NCI-H146 treated with DMSO at 0.1 percent for 48 hours (cell line): ENCODE measurements at regions not wholly inside any gene's neighbourhood (a gene's known extent, or its start where the extent isn't known, plus 50 kb on each side); places are given as distances from the start of the nearest gene placed in this dataset.
A peak's percentile ranks its signal among the peaks of the same experiment; 100 is the strongest.
"Not testable (repeated sequence)": the region's sequence is repeated elsewhere in the genome, so short reads cannot be mapped to it uniquely, and the experiment has no call there.

Experiments
- DNase-seq: peaks from one replicate; lab custom pipeline; 2025; ENCODE audit not compliant: unreplicated experiment; lab: John Stamatoyannopoulos, UW

DNA sequence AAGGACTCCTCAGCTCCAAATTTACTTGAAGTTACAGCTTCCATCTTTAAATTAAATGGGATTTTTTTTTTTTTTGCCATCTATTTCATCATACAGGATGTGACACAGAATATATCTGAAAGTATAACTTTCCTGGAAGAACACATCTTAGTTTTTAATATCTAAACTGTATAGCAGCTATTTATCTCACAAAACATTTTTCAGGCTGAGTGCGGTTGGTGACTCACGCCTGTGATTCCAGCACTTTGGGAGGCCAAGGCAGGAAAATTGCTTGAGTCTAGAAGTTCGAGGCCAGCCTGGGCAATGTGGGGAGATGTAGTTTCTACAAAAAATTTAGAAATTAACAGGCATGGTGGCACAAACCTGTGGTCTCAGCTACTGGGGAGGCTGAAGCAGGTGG lies 142.3 kb upstream of the KCNJ18 start:
- DNase-seq: not testable (repeated sequence)

DNA sequence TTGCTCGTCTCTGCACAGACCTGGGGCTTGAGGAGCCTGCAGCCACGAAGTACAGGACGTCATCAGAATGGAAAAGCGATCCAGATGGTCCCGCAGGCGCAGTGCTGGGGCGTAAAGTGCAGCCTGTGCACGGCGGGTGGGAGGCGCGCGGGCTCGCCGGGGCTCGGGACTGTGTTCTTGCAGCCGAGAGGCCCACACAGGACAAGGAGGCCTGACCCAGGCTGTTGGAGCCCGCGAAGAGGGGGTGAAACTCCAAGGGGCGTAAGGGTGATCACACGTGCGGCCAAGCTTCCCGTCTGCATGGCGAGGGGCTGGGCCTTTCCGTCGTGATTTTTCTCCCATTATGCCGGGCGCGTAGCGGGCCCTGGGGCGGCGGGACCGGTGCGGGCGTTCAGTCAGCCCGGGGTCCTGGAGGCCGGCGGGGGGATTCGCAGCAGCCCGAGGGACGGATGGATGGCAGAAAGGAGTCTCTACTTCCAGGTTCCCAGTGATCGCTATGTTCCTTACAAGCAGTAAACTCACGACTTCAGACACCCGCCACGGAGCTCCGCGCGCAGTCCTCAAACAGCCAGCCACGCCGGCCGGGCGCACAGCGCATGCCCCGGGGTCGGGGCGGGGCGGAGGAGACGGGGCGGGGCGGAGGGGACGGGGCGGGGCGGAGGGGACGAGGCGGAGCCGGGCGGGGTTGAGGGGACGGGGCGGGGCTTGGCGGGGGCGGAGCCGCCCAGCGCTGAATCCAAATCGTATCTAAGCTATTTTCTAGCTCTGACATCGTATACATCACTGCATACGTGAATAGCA lies 141.0 kb upstream of the KCNJ18 start:
- peak; percentile 77 for DNase-seq

DNA sequence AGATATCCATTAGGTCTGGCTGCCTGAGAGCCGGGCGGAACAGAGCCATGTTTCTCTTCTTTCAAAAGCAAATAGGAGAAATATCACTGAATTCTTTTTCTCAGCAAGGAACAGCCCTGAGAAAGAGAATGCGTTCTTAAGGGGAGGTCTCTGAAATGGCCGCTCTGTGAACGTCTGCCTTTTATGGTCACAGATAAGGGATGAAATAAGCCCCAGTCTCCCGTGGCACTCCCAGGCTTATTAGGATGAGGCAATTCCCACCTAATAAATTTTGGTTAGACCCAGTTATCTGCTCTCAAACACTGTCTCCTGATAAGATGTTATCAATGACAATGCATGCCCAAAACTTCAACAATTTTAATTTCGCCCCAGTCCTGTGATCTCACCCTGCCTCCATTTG lies 133.4 kb upstream of the KCNJ18 start:
- DNase-seq: not testable (repeated sequence)

DNA sequence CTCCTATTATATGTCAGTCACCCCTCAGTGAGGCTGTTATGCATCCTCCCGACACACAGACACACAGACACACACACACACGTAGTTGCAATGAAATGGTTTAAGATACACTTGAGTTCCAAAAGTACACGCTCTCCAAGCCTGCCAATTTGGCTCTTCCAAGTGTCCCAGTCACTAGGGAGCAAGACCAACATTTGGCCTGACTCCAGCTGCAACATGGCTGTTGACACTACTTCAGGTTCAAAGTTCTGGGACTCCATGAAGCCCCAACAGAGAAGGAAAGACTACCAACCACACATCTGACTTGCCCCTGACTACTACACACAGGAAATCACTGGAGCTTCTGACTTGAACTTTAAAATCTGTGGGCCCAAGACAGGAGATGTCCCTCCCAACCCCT lies 128.1 kb upstream of the KCNJ18 start:
- DNase-seq: no peak

DNA sequence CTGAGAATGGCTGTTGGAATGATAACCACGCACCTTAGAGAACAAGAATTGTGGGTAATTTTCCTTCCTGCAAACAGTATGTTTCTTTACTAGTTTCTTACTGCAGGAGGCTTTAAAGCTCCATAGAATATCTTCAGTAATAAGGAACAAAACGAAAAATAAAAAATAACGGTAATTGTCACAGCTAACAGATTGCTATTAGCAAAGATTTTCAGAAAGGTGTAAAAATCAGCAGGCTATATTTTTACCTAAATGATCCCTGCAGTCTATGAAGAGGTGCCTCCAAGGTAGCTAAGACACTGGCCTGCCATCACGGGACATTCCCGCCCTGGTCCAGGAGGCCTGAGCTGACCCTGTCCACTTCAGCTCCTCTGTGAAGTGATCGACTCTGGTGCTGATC lies 127.6 kb upstream of the KCNJ18 start:
- not testable (repeated sequence) for DNase-seq

DNA sequence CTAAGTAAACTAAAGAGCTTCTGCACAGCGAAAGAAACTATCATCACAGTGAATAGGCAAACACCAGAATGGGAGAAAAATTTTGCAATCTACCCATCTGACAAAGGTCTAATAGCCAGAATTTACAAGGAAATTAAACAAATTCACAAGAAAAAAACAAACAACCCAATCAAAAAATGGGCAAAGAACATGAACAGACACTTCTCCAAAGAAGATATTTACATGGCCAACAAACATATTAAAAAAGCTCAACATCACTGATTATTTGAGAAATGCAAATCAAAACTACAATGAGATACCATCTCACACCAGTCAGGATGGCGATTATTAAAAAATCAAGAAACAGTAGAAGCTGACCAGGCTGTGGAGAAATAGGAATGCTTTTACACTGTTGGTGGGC lies 121.9 kb upstream of the KCNJ18 start:
- not testable (repeated sequence) for DNase-seq

DNA sequence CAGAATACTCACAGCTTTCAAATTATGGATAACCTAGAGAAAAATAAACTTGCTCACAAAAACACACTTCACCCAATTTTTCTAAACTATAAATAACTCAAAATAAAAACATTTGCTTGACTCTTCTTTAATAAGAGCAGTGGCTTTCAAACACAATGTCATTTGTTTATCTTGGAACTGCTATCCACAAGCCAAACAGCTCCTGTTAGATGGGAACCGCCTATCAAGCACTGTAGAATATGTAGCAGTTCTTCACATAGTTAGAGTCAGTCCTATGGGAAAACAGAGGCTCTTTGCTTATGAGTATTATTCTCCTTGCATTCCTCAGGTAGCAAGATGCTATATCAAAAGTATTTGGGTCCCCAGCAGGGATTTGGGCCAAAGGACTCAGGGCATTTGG lies 120.2 kb upstream of the KCNJ18 start:
- DNase-seq: not testable (repeated sequence)

DNA sequence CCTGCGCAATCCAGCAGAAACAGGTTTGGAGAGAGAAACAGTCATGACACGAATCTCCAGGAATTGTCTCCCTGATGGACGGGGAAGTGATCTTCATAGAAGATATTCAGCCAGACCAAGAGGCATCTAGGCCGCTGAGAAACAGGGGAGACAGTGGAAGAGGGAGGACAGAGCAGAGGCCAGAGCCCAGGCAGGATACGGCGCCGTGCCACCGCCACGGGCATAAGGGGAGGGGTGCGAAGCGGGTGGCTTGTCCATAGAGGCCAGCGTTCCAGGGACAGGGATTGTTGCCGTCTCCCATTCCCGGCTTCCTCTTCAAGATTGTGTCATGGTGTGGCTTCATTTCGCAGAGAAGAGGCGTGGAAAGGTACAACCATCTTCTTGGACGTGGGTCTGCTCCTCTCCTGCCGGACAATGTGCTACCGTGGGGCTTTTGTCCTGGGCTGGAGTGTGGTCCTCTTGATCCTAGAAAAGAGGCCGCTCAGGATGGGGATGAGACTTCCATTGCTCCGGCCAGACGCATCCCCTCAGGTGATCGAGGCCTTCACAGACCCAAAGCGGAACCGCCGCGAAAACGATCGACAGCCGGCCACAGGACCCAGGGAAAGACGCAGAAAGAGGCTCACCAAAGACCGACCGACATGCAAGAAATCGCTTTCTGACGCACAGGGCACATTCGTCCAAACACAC lies 118.9 kb upstream of the KCNJ18 start:
- DNase-seq: not testable (repeated sequence)

DNA sequence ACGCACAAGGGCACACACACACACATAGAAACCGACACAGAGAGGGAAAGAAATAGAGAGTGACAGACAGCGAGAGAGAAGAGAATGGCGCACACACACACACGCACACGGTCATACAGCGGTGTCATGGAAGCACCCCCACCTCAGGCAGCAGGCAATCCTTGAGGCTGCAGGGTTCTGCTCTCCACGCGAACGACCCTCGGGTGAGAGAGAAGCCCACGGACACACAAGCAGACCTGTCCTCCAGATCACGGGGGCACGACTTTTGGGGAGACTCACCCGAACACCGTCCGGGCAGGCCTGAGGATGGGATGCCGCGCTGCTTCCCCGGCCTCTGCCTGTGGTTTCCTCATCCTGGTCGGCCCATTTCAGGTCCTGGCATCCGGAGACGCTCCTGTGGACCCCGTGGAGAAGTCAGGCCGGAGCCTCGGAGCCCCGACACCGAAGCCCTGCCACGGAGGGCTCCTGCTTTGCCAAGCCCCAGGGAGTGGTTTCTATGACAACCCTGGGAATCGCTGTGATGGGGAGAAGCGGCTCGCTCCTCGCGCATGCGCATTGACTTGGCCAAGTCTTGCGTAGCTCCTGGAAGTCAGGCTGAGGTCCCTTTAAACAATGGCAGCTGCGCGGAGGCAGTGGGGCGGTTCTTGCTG lies 118.2 kb upstream of the KCNJ18 start:
- no peak for DNase-seq

DNA sequence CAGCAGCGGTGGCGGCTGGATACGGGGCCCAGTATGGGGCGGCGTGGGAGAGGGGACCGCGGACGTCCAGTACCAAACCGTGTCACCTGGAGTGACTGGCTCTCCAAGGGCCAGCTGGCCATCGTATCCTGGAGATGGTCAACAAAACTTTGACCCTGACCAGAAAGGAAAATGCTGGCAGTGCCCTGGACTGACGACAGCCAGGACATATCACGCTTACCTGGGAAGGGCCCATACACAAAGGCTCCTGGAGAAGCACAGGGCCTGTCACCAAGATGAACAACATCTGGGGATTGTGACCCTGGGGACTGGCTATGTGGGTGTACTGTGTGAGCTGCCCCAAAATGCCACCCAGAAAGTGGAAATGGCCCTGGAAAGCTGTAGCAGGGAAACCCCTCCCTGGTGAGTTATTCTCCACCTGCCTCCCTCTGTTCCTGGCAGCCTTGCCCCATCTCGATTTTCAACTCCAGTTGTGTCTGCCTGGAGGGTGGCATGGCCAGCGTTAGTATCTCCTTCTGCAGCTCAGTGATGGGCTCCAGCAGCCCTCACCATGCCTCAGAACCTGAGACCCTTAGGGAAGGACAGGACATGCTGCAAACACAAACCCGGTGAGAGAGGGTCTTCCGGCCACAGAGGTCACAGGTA lies 117.6 kb upstream of the KCNJ18 start:
- not testable (repeated sequence) for DNase-seq

DNA sequence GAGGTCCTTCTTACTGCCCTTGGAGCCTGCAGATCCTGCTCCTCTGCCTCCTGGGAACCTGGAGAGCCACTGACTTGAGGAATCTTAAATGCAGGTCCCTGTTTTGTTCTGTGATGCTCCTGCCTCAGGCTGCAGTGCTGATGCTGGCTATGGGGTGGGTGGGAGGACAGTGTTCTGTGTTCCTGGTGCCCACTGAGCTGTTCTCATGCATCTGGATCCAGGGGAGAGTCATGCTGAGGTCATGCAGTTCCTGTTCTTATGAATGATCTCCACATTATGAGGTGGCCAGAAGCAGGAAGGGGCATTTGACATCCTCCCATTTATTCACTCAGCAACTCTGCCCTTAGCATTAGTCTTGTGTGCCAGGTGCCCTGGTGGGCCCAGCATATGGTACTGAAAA lies 113.5 kb upstream of the KCNJ18 start:
- not testable (repeated sequence) for DNase-seq

DNA sequence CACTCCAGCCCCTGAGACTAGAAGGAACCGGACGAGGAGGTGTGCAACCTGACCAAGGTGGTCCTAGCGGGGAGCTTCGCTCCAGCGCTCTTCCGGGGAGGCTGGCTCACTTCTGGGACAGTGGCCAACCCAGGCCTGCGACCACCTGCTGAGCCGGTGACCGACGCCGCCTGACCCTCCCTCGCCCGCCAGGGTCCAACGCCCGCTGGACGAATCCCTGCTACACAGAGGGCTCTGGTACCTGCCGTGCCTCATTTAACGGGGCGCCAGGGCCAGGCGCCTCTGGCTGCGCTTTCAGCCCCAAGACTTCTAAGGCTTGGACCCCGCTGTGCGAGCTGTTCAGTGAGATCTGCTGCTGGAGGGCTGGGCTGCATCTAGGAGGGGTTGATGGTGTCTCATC lies 99.5 kb upstream of the KCNJ18 start:
- no peak for DNase-seq

DNA sequence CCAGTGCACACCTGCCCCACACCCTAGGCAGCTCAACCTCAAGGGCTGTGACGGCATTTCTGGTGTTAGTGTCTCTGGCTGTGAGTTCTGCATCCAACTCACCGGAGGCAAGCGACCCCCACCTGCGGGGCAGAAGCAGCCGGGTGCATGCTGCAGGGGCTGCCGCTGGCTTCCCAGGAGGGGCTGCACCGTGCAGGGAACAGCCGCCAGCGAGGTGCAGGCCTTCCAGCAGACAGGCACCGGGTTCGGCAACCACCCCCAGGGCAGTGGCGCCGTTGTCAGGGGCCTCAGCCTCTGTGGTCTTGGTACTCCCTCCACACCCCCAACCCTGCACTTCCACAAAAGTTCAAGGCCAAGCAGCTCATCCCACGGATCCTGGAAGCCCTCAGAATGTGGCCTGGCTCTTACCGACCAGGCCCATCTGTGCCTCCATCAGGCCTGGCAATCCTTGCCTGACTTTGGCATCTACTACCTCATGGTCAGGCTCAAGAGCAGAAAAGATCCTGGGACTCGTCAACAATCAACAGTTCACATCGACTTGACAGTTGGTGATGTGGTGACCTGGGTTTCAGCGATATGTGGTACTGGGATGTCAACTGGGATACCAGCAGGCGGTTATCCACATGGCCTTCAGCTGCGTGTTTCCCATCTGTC lies 98.7 kb upstream of the KCNJ18 start:
- DNase-seq: not testable (repeated sequence)

DNA sequence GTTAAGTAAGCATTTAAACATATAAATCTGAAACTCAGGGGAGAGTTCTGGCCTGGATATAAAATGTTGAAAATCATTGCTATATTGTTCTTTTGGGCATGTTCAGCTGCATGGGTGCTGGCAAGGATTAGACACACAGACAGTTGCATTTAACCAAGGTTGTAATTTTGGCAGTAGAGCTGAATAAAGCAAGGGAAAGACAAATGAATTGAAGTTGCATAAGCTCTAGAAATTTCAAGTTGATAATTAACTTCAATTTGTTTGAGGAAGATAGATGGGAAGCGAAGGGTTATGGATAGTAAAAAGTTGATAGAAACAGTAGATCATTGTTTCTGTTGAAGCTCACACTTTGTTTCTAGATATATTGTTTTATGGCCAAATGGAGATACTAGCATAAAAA lies 97.2 kb upstream of the KCNJ18 start:
- DNase-seq: no peak

DNA sequence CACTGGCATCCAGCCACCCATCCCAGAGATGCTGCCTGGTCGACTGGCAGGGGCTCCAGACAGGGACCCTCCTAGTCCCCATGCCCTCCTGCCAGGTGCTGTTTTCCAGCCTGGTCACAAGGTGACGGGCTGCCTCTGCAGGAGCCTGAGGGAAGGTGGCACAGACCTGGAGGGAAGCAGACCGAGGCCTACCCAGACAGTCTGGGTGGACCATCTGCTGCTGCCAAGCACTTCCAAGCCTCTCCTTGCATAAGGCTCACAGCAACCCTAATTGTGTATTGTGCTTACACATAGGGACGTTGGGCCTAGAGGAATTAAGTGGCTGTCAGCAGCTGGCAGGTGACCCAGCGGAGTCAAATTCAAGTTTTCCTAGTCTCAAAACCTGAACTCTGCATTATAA lies 90.1 kb upstream of the KCNJ18 start:
- no peak for DNase-seq

DNA sequence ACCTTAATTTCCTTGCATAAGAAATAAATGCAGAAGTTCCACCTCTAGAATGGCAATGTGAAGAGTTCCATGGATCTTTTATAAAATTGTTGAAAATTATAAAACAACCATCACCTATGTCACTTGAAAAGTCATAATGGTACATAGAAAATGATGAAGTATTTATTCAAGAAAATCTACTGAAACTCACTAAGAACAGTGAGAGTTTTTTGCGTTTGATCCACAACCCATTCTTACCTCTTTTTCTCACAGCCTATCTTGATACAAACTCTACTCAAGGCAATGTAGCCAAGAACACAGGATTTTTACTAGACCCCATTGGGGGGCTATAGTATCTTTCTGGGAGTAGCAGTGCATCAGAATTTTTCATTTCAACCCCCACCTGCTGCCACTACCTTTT lies 89.0 kb upstream of the KCNJ18 start:
- not testable (repeated sequence) for DNase-seq

DNA sequence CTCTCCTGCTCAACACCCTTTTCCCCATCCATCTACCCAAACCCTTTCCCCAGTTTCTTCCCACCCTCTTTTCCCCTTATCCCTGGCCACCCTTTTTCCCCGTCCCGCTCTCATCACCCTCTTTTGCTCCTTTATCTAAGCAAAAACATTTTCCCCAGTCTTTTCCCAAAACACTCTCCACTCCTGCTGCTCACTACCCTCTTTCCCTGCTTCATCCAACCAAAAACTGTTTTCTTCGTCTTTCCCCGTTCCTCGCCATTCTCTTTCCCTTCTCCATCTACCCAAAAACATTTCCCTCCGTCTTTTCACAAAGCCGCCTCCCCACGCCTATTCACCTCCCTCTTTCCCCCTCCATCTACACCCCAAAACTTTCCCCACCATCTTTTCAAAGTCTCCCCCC lies 80.9 kb upstream of the KCNJ18 start:
- DNase-seq: not testable (repeated sequence)

DNA sequence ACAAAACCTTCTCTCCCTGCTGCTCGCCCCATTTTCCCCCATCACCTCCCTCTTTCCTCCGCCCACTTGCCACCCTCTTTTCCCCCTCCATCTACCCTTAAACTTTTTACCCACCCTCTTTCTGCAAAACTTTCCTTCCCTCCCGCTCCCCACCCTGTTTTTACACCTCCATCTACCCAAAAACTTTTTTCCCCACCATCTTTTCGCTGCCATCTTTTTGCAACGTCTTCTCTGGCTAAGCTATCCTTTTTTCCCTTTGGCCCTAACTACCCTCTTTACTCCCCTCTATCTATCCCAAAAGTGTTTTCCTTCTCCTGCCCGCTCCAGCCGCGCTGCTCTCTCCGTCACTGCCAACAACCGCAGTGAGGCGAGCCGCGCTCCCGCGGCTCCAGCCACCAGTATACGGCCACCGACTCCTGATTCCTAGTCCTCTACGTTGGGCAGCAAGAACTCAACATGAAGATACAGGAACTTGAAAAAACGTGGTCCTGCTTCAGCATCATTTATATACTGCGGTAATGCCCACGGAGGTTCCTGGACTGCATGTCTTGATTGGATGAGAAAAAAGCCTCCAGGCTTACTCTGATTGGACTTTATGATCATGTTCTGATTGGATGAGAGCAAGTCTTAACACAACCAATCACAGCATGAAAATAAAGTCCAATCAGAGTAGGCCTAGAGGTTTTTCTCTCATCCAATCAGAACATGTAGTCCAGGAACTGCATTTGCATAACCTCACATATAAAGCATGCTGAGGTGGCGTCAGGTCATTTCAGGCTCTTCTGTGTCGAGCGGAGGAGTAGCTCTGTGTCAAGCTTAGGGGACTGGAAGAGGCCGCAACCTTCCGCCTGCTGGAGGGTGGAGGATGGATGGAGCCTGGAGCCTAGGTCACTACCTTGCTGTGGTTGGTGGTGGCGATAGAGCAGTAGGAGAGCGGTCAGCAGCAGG lies 79.9 kb upstream of the KCNJ18 start:
- DNase-seq: not testable (repeated sequence)

DNA sequence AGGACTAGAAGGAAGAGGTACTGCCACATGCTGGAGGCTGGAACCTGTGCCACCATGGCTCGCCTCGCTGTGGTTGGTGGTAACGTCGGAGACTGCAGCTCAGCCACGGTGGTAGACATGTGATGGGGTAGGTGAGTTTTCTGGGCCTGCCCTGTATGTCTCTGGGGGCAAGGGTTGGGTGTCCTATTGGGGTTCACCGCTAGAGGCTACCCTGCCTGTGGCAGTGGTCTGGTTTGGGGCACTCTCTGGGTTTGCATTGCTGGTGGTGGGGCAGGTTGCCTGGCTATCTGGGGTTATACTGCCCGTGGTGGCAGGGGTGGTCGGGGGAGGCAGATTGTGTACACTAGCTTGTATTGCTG lies 79.3 kb upstream of the KCNJ18 start:
- no peak for DNase-seq

DNA sequence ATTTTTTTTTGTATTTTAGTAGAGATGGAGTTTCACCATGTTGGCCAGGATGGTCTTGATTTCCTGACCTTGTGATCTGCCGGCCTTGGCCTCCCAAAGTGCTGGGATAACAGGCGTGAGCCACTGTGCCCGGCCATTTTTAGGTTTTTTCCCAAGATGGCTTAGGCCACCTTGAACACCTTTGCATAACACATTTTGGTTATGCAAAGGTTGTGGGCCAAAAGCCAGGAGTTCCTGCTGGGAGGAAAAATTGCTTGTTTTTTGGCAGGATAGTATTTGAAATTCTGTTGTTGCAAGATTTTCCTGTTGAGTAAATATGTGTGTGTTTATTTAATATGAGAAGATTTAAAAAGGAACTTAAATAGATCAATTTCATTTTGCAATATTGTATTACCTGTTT lies 65.3 kb upstream of the KCNJ18 start:
- DNase-seq: not testable (repeated sequence)
